Ishikawa (cell line): ENCODE measurements at regions not wholly inside any gene's neighbourhood (a gene's known extent, or its start where the extent isn't known, plus 50 kb on each side); places are given as distances from the start of the nearest gene placed in this dataset.

ENCODE experiments used
- CEBPB ChIP-seq: IDR thresholded peaks from 2 replicates; pipeline ENCODE4 v1.6.1; 2012
- CREB1 ChIP-seq: IDR thresholded peaks from 2 replicates; pipeline ENCODE4 v1.6.1; 2012; ENCODE audit warnings: low read depth
- EP300 ChIP-seq: IDR thresholded peaks from 2 replicates; pipeline ENCODE4 v1.6.1; 2012; ENCODE audit warnings: borderline replicate concordance
- NFIC ChIP-seq: IDR thresholded peaks from 2 replicates; pipeline ENCODE4 v1.6.1; 2012
- RAD21 ChIP-seq: IDR thresholded peaks from 2 replicates; pipeline ENCODE4 v1.6.1; 2012; ENCODE audit warnings: low read depth
- REST ChIP-seq: IDR thresholded peaks from 2 replicates; pipeline ENCODE4 v1.6.1; 2012; ENCODE audit warnings: low read depth, mild to moderate bottlenecking
- TAF1 ChIP-seq: IDR thresholded peaks from 2 replicates; pipeline ENCODE4 v1.6.1; 2012; ENCODE audit warnings: low read depth, mild to moderate bottlenecking
- TCF12 ChIP-seq: IDR thresholded peaks from 2 replicates; pipeline ENCODE4 v1.6.1; 2012; ENCODE audit warnings: low read depth
- TEAD4 ChIP-seq: IDR thresholded peaks from 2 replicates; pipeline ENCODE4 v1.6.1; 2012
- TF ChIP-seq, protein P1 (sequence below): IDR thresholded peaks from 2 replicates; pipeline ENCODE4 v1.6.1; 2012

DNA sequence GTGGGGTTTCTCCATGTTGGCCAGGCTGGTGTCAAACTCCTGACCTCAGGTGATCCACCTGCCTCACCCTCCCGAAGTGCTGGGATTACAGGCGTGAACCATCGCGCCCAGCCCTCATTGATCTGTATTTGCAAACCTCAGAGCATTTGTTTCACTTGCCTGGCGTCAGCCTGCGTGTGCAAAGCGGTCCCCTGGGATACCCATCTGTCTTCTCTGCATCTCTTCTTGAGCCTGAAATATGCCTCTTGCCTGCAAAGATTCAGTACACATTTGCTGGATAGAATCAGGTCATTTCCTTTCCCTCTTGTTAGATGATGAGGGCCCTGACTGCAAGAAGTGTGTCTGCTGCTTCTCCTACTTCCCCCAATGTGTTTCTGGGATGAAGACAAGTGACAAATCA, 1291.0 kb downstream of the TBC1D22A start:
- TF ChIP-seq, protein P1, sequence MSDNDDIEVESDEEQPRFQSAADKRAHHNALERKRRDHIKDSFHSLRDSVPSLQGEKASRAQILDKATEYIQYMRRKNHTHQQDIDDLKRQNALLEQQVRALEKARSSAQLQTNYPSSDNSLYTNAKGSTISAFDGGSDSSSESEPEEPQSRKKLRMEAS: no peak
- TF ChIP-seq RAD21 (no peak), TAF1 (no peak), NFIC (no peak), EP300 (no peak), CEBPB (no peak), TEAD4 (no peak), TCF12 (no peak), CREB1 (no peak), REST (no peak)
